GM12878 (cell line): ENCODE measurements at regions not wholly inside any gene's neighbourhood (a gene's known extent, or its start where the extent isn't known, plus 50 kb on each side); places are given as distances from the start of the nearest gene placed in this dataset.

Experiments used
- ATAC-seq: fragments of 200-7000 bp; cut with Tn5 transposase; 3 replicates; pipeline ENCODE4 v1.9.1; 2020; ENCODE audit warnings: mild to moderate bottlenecking, moderate library complexity
- BruUV-seq: library from RNA; stranded (reverse); fragments of 400-500 nt; replicated peaks from 2 replicates; lab custom pipeline; 2021; lab: Mats Ljungman, UMichigan
- CTCF ChIA-PET: fragments of 300-600 bp; sonication (Branson Sonifier 250); formaldehyde crosslinking; extraction: SDS; loops from one replicate; lab custom pipeline; 2021; ENCODE audit warnings: inconsistent platforms; lab: Yijun Ruan, JAX
- POLR2A ChIA-PET: fragments of 350-600 bp; formaldehyde crosslinking; extraction: SDS; loops from one replicate; lab custom pipeline; 2021; ENCODE audit warnings: inconsistent platforms; lab: Charles Lee
- RAD21 ChIA-PET: fragments of 300-600 bp; sonication (Branson Sonifier 250); formaldehyde crosslinking; loops from one replicate; lab custom pipeline; 2023; ENCODE audit warnings: antibody characterized with exemption; ENCODE audit not compliant: unreplicated experiment; lab: Charles Lee
- SMC1A ChIA-PET: fragments of 300-600 bp; sonication (Branson Sonifier 250); formaldehyde crosslinking; loops from one replicate; lab custom pipeline; 2023; ENCODE audit not compliant: unreplicated experiment, uncharacterized antibody; lab: Charles Lee
- DNase-seq: peaks from one replicate; pipeline ENCODE4 v3.0.0-alpha.2; 2011; ENCODE audit warnings: low read depth, low spot score
- FAIRE-seq: peaks from 3 replicates; lab custom pipeline; 2011; peaks lifted over from hg19 to GRCh38; lab: Jason Lieb, UNC
- H2AFZ ChIP-seq: 2 replicates; pipeline ENCODE4 v1.6.0; 2011; ENCODE audit warnings: low read depth, low read length, control low read depth; ENCODE audit not compliant: control insufficient read depth
- H3K27ac ChIP-seq: 2 replicates; pipeline ENCODE4 v1.5.1; 2011; ENCODE audit warnings: control low read depth; ENCODE audit not compliant: control insufficient read depth, insufficient read depth
- H3K27me3 ChIP-seq, 2 experiments: replicated peaks in 1 of 2; 2 replicates each; pipeline versions ENCODE4 v1.6.0 to v1.6.1; 2011; ENCODE audit warnings: low read length in 1 of 2; ENCODE audit not compliant: control insufficient read depth in 2 of 2, insufficient read depth in 2 of 2
- H3K36me3 ChIP-seq, 2 experiments: 2 replicates each; pipeline ENCODE4 v1.5.1; 2011; ENCODE audit warnings: low read length in 1 of 2; ENCODE audit not compliant: control insufficient read depth in 2 of 2, insufficient read depth in 2 of 2
- H3K4me1 ChIP-seq: 2 replicates; pipeline ENCODE4 v1.6.1; 2011; ENCODE audit warnings: mild to moderate bottlenecking, low read length, moderate library complexity, mixed read lengths; ENCODE audit not compliant: control insufficient read depth, insufficient read depth
- H3K4me2 ChIP-seq: 2 replicates; pipeline ENCODE4 v1.6.0; 2011; ENCODE audit warnings: control low read depth; ENCODE audit not compliant: control insufficient read depth, insufficient read depth
- H3K4me3 ChIP-seq: fragments of 200-600 bp; sonication (generic); 2 replicates; pipeline ENCODE4 v1.5.1; 2016
- H3K79me2 ChIP-seq: 2 replicates; pipeline ENCODE4 v1.6.0; 2011; ENCODE audit warnings: low read length; ENCODE audit not compliant: control insufficient read depth, insufficient read depth
- H3K9ac ChIP-seq: 2 replicates; pipeline ENCODE4 v1.8.0; 2011; ENCODE audit warnings: low read length, control low read depth, mixed read lengths; ENCODE audit not compliant: control insufficient read depth, insufficient read depth
- H3K9me3 ChIP-seq: replicated peaks from 3 replicates; pipeline ENCODE4 v1.5.1; 2011; ENCODE audit warnings: mild to moderate bottlenecking, low read length; ENCODE audit not compliant: control insufficient read depth, insufficient read depth
- H4K20me1 ChIP-seq: 2 replicates; pipeline ENCODE4 v1.6.0; 2011; ENCODE audit not compliant: control insufficient read depth, insufficient read depth
- ATF2 ChIP-seq: IDR thresholded peaks from 2 replicates; pipeline ENCODE4 v1.6.1; 2012; ENCODE audit warnings: low read length, inconsistent platforms
- BCL11A ChIP-seq: IDR thresholded peaks from 2 replicates; pipeline ENCODE4 v1.6.1; 2011; ENCODE audit warnings: low read depth, low read length
- BMI1 ChIP-seq: fragments of 450-650 bp; IDR thresholded peaks from 2 replicates; pipeline ENCODE4 v1.6.1; 2016; ENCODE audit warnings: mild to moderate bottlenecking, moderate library complexity, borderline replicate concordance
- FOXM1 ChIP-seq: IDR thresholded peaks from 2 replicates; pipeline ENCODE4 v1.6.1; 2012; ENCODE audit warnings: low read depth, mild to moderate bottlenecking, inconsistent platforms, low read length, moderate library complexity
- GATAD2B ChIP-seq: fragments of 450-650 bp; conservative IDR thresholded peaks from 2 replicates; pipeline ENCODE4 v1.6.1; 2017; ENCODE audit warnings: low read depth, mild to moderate bottlenecking, moderate library complexity
- KAT2A ChIP-seq: conservative IDR thresholded peaks from 2 replicates; pipeline ENCODE4 v1.6.1; 2011; ENCODE audit warnings: low read depth, low read length; ENCODE audit not compliant: control insufficient read depth
- KDM1A ChIP-seq: fragments of 200-600 bp; sonication (generic); IDR thresholded peaks from 2 replicates; pipeline ENCODE4 v1.6.1; 2016; ENCODE audit warnings: borderline replicate concordance
- POLR2A ChIP-seq: IDR thresholded peaks from 2 replicates; pipeline ENCODE4 v1.6.1; 2011; ENCODE audit warnings: low read depth, mild to moderate bottlenecking, low read length
- ZNF274 ChIP-seq: IDR thresholded peaks from one replicate; pipeline ENCODE4 v1.8.0; 2011; ENCODE audit not compliant: insufficient read length, insufficient read depth
- ZNF592 ChIP-seq: fragments of 450-650 bp; IDR thresholded peaks from 2 replicates; pipeline ENCODE4 v1.6.1; 2017; ENCODE audit warnings: mild to moderate bottlenecking, moderate library complexity
- WGBS: methylation state at CpG from one replicate; pipeline ENCODE4 v1.1.6; 2016; ENCODE audit warnings: low lambda C conversion rate; ENCODE audit not compliant: insufficient replicate concordance, insufficient coverage; ENCODE audit errors: missing lambda C conversion rate; 5-methylcytosine and 5-hydroxymethylcytosine counted together
- in situ Hi-C: fragments of 300-500 bp; cut with MboI; formaldehyde crosslinking; loops from 9 replicates; pipeline ENCODE4 v1.14.3; 2018; ENCODE audit warnings: mixed read lengths
- intact Hi-C: fragments of 100-400 bp; cut with micrococcal nuclease; formaldehyde crosslinking; loops from one replicate; pipeline ENCODE4 v1.14.2; 2022; ENCODE audit not compliant: unreplicated experiment
- TF ChIP-seq, protein P1 (sequence below): IDR thresholded peaks from 2 replicates; pipeline ENCODE4 v1.6.1; 2011; ENCODE audit warnings: borderline replicate concordance, low read depth, mild to moderate bottlenecking, moderate library complexity, low read length; ENCODE audit not compliant: insufficient read depth, poor library complexity, severe bottlenecking

GRCh38 chr18:60537074-60537473 is 164.5 kb upstream of the MC4R start:
- ChIA-PET CTCF (interaction anchor here (3.6 kb wide), 1 partner anchor 13 kb away, joined by 15 read pairs; no protein-coding TSS in a partner anchor), POLR2A (no interaction called here), RAD21 (no interaction called here), SMC1A (interaction anchor here (2.0 kb wide), 1 partner anchor 548 kb away, joined by 6 read pairs; no protein-coding TSS in a partner anchor)
- BruUV-seq: no TSS peak
- Histone ChIP-seq H3K79me2 (no peaks in the 10 kb centered on the region), H2AFZ (no peak overlapping the region), H3K4me2 (no peak overlapping the region), H3K27ac (no peak overlapping the region), H3K9me3 (no peaks in the 10 kb centered on the region)
- intact Hi-C loops (no loop called here), in situ Hi-C loops (no loop called here)
- no peak for DNase-seq
- ATAC-seq: no peak
- 3% methylated on average over 1 of the region's 1 CpG for WGBS
- TF ChIP-seq BCL11A: no peak
- no peak for TF ChIP-seq KDM1A
- TF ChIP-seq FOXM1: no peak
- TF ChIP-seq BMI1: no peak
- TF ChIP-seq, all 136 proteins: peak for 0
- no peak for FAIRE-seq
- no peaks in the 10 kb centered on the region for H4K20me1 ChIP-seq
- no peaks in the 10 kb centered on the region for H3K36me3 ChIP-seq
- no peak overlapping the region for H3K4me3 ChIP-seq
- H3K4me1 ChIP-seq: no peaks in the 10 kb centered on the region
- no peak overlapping the region for H3K9ac ChIP-seq
- no peaks in the 10 kb centered on the region for H3K27me3 ChIP-seq

DNA sequence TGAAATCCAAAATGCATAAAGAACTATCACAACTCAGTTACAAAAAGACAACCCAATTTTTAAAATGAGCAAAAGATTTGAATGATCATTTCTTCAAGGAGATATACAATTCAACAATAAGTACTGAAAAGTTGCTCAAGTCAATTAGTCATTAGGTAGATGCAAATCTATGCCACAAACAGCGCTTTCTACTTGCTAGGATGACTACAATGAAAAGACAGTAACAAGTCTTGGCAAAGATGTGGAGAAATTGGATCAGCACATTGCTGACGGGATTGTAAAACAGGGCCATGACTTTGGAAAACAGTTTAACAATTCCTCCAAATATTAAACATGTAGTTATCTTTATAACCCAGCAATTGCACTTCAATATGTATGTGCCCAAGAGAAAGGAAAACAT is 166.3 kb upstream of the MC4R start:
- Histone ChIP-seq H3K9me3 (no peaks in the 10 kb centered on the region), H3K9ac (no peak overlapping the region), H3K36me3 (no peaks in the 10 kb centered on the region), H3K4me3 (no peak overlapping the region), H4K20me1 (no peaks in the 10 kb centered on the region), H3K4me2 (no peak overlapping the region), H3K27me3 (no peaks in the 10 kb centered on the region), H3K27ac (no peak overlapping the region), H3K79me2 (no peaks in the 10 kb centered on the region), H2AFZ (no peak overlapping the region), H3K4me1 (no peaks in the 10 kb centered on the region)
- no peak for ATAC-seq
- no peak for FAIRE-seq
- ChIA-PET POLR2A (no interaction called here), SMC1A (no interaction called here), CTCF (interaction anchor here (0.6 kb wide), 1 partner anchor 427 kb away, joined by 3 read pairs; no protein-coding TSS in a partner anchor), RAD21 (no interaction called here)
- no peak for DNase-seq
- no TSS peak for BruUV-seq
- intact Hi-C loops: no loop called here
- WGBS: 34% methylated on average over 2 of the region's 2 CpGs
- in situ Hi-C loops: no loop called here
- TF ChIP-seq ATF2 (no peak), ZNF592 (no peak), KAT2A (no peak), POLR2A (no peak), GATAD2B (no peak), ZNF274 (no peak)
- TF ChIP-seq, protein P1, sequence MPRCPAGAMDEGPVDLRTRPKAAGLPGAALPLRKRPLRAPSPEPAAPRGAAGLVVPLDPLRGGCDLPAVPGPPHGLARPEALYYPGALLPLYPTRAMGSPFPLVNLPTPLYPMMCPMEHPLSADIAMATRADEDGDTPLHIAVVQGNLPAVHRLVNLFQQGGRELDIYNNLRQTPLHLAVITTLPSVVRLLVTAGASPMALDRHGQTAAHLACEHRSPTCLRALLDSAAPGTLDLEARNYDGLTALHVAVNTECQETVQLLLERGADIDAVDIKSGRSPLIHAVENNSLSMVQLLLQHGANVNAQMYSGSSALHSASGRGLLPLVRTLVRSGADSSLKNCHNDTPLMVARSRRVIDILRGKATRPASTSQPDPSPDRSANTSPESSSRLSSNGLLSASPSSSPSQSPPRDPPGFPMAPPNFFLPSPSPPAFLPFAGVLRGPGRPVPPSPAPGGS: no peak
